Tibial nerve (tissue), 4 donors: ENCODE measurements at regions not wholly inside any gene's neighbourhood (a gene's known extent, or its start where the extent isn't known, plus 50 kb on each side); places are given as distances from the start of the nearest gene placed in this dataset.

Experiments used
- DNase-seq, 2 donors: peaks; one replicate each; pipeline ENCODE4 v3.0.0-alpha.2; 2019; ENCODE audit warnings: low spot score in 2 of 2
- H3K27ac ChIP-seq, 4 donors: fragments of 200-600 bp; sonication (generic) in 3 of 4; one replicate each; pipeline ENCODE4 v1.5.1; 2017 to 2019; ENCODE audit warnings: mild to moderate bottlenecking in 1 of 4
- H3K27me3 ChIP-seq, 2 donors: fragments of 200-600 bp; sonication (generic) in 1 of 2; one replicate each; pipeline versions ENCODE4 v1.5.1 to v1.6.0; 2017 to 2019
- H3K36me3 ChIP-seq, 3 donors: fragments of 200-600 bp; sonication (generic); one replicate each; pipeline ENCODE4 v1.5.1; 2018 to 2019
- H3K4me1 ChIP-seq, 4 donors: fragments of 200-600 bp; sonication (generic) in 3 of 4; one replicate each; pipeline ENCODE4 v1.5.1; 2017 to 2019
- H3K4me3 ChIP-seq, 4 donors: fragments of 200-600 bp; sonication (generic) in 3 of 4; one replicate each; pipeline ENCODE4 v1.5.1; 2017 to 2019; ENCODE audit warnings: mild to moderate bottlenecking in 1 of 4, moderate library complexity in 1 of 4
- H3K9me3 ChIP-seq, 4 donors: fragments of 200-600 bp; sonication (generic) in 3 of 4; one replicate each; pipeline ENCODE4 v1.5.1; 2017 to 2019
- CTCF ChIP-seq, 5 experiments: fragments of 200-600 bp in 3 of 5; fragments of 450-650 bp in 2 of 5; sonication (generic) in 3 of 5; IDR thresholded peaks; one replicate each; pipeline ENCODE4 v1.5.1; 2016 to 2019; ENCODE audit warnings: antibody characterized with exemption in 5 of 5, mild to moderate bottlenecking in 3 of 5, moderate library complexity in 2 of 5
- EP300 ChIP-seq, 2 donors: sonication (generic); formaldehyde crosslinking; IDR thresholded peaks; one replicate each; pipeline ENCODE4 v1.6.1; 2017; ENCODE audit warnings: antibody characterized with exemption in 2 of 2, mild to moderate bottlenecking in 1 of 2
- POLR2A ChIP-seq, 2 donors: fragments of 450-650 bp; IDR thresholded peaks; one replicate each; pipeline ENCODE4 v1.6.1; 2017; ENCODE audit warnings: antibody characterized with exemption in 2 of 2, mild to moderate bottlenecking in 2 of 2, moderate library complexity in 2 of 2
- WGBS, 2 donors: methylation state at CpG; one replicate each; pipeline ENCODE4 v1.1.5; 2018; 5-methylcytosine and 5-hydroxymethylcytosine counted together

- WGBS, 2 donors = 83 to 91% methylated on average over 6 of the region's 6 CpGs
- Histone ChIP-seq H3K36me3 (no peaks in the 10 kb centered on the region), H3K9me3 (peaks cover 0 to 2% (median 0%) of the 10 kb centered on the region in 4 donors), H3K27me3 (no peaks in the 10 kb centered on the region), H3K4me1 (no peaks in the 10 kb centered on the region), H3K4me3 (no peak overlapping the region), H3K27ac (no peak overlapping the region)
- no peak for TF ChIP-seq EP300 (IDR thresholded peaks at IDR 0.05)
- no peak for TF ChIP-seq CTCF (IDR thresholded peaks at IDR 0.05)
- no peak for TF ChIP-seq POLR2A (IDR thresholded peaks at IDR 0.05)
- DNase-seq = no peak
Measured at GRCh38 chr6:169880516-169880915, 129.1 kb downstream of the ERMARD start.

- Histone ChIP-seq H3K9me3 (peaks cover 0 to 7% (median 0%) of the 10 kb centered on the region in 4 donors), H3K4me3 (no peak overlapping the region), H3K36me3 (no peaks in the 10 kb centered on the region), H3K4me1 (peaks cover 0 to 4% (median 0%) of the 10 kb centered on the region in 4 donors), H3K27me3 (no peaks in the 10 kb centered on the region), H3K27ac (no peak overlapping the region)
- DNase-seq = no peak
- TF ChIP-seq EP300 (IDR thresholded peaks at IDR 0.05) = no peak
- 87 to 91% methylated on average over 11 of the region's 11 CpGs for WGBS, 2 donors
Measured at GRCh38 chr6:169869301-169869700, 117.9 kb downstream of the ERMARD start.

- TF ChIP-seq CTCF (IDR thresholded peaks at IDR 0.05) (no peak), EP300 (IDR thresholded peaks at IDR 0.05) (peak in 1 of 2 donors; percentile 12)
- Histone ChIP-seq H3K9me3 (peaks cover 0 to 5% (median 0%) of the 10 kb centered on the region in 4 donors), H3K4me3 (no peak overlapping the region), H3K36me3 (no peaks in the 10 kb centered on the region), H3K27me3 (no peaks in the 10 kb centered on the region), H3K27ac (no peak overlapping the region), H3K4me1 (peaks cover 0 to 4% (median 0%) of the 10 kb centered on the region in 4 donors)
- WGBS, 2 donors = 47 to 80% methylated on average over 19 of the region's 19 CpGs
- DNase-seq = no peak
Measured at GRCh38 chr6:169868458-169868857, 117.0 kb downstream of the ERMARD start.

- TF ChIP-seq EP300 (IDR thresholded peaks at IDR 0.05) (no peak), CTCF (IDR thresholded peaks at IDR 0.05) (no peak)
Measured at GRCh38 chr6:169867751-169868191, 116.3 kb downstream of the ERMARD start.

GRCh38 chr6:169866668-169867521, 115.5 kb downstream of the ERMARD start:
- Histone ChIP-seq H3K27ac (no peak overlapping the region), H3K9me3 (peaks cover 0 to 5% (median 0%) of the 10 kb centered on the region in 4 donors), H3K4me1 (peaks cover 0 to 4% (median 0%) of the 10 kb centered on the region in 4 donors), H3K27me3 (no peaks in the 10 kb centered on the region), H3K36me3 (no peaks in the 10 kb centered on the region), H3K4me3 (no peak overlapping the region)
- TF ChIP-seq CTCF (IDR thresholded peaks at IDR 0.05) = no peak
- TF ChIP-seq POLR2A (IDR thresholded peaks at IDR 0.05) = no peak
- TF ChIP-seq EP300 (IDR thresholded peaks at IDR 0.05) = no peak
- no peak for DNase-seq
- WGBS, 2 donors = 76 to 82% methylated on average over 17 to 18 of the region's 18 CpGs

More at GRCh38 chr6:169867751-169868191, 116.3 kb downstream of the ERMARD start:
- 90 to 94% methylated on average over 8 to 12 of the region's 12 CpGs for WGBS, 2 donors
- H3K9me3 ChIP-seq = peaks cover 0 to 5% (median 0%) of the 10 kb centered on the region in 4 donors
- H3K4me3 ChIP-seq = no peak overlapping the region
- DNase-seq = no peak
- H3K27me3 ChIP-seq = no peaks in the 10 kb centered on the region
- H3K4me1 ChIP-seq = peaks cover 0 to 4% (median 0%) of the 10 kb centered on the region in 4 donors
- no peak overlapping the region for H3K27ac ChIP-seq
- no peaks in the 10 kb centered on the region for H3K36me3 ChIP-seq
